IPS-18c (cell line): ENCODE measurements at regions not wholly inside any gene's neighbourhood (a gene's known extent, or its start where the extent isn't known, plus 50 kb on each side); places are given as distances from the start of the nearest gene placed in this dataset.
"Not testable (repeated sequence)": the region's sequence is repeated elsewhere in the genome, so short reads cannot be mapped to it uniquely, and the experiment has no call there.

Experiments used
- H3K4me3 ChIP-seq: 2 replicates; pipeline ENCODE4 v1.7.0; 2013; ENCODE audit warnings: low read depth, mild to moderate bottlenecking, low read length, moderate library complexity; ENCODE audit not compliant: insufficient read depth
- H3K9me3 ChIP-seq: one replicate; pipeline ENCODE4 v1.6.1; 2013; ENCODE audit warnings: mild to moderate bottlenecking, low read length, moderate library complexity; ENCODE audit not compliant: control insufficient read depth, insufficient read depth

DNA sequence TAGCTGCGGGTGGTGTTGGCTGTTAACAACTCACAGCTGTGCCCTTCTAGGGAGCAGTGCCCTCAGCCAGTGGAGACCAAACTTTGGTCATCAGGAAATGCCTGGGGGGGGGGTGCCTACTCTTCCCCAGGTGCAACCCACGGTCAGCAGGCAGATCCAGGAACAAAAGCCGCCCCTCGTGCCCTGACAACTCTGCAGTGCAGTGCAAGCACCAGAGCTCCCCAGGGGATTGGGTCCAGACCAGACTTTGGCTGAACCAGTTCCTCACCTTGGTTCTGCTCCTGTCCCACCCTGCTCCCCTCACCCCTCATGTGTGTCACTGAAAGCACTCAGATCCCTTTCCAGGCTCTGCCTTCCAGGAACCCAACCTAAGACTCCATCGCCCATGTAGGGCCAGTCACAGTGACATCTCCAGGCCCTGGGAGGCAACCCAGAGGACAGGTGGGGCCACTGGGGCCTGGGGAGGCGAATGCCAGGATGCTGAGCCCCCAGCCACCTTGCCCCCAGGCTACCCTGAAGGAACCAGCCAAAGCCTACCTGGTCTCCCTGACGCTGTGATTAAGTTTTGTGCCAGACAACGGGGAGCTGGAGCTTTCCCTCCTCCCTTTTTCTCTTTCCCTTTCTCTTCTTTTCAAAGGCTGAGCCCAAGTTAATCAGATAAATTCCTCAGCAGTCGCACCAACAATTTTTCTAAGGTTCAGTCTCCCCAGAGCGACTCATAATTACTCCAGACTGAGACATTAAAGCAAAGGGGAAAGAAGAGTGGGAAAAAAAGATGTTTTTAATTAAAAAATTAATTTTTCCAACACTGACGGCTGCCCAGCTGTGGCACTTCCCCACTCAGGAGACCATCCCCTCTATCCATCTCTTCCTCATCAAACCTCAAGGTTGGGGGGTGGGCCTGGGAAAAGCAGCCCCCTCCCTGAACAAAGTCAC is 207.5 kb upstream of the LINGO1 start:
- Histone ChIP-seq H3K9me3 (peaks cover under 1% of the 10 kb centered on the region), H3K4me3 (no peak overlapping the region)

DNA sequence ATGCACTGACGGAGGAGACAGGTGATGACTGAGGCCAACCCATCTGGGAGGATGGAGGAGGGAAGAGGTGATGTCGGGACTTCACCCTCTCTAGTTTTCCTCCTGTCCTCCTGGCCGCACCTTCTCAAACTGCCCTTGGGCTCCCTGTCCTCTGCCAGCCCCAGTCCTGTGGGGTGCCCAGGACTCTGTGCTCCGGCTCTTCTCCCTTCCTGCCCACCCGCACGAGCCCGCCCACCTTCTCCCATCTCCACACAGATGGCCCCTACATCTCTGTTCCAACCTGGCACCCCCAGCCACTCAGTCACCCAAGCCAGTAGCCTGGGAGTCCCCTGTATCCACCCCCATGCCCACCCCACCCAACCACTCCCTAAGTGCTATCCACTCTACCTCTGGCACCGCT is 206.7 kb upstream of the LINGO1 start:
- no peaks in the 10 kb centered on the region for H3K9me3 ChIP-seq
- no peak overlapping the region for H3K4me3 ChIP-seq

DNA sequence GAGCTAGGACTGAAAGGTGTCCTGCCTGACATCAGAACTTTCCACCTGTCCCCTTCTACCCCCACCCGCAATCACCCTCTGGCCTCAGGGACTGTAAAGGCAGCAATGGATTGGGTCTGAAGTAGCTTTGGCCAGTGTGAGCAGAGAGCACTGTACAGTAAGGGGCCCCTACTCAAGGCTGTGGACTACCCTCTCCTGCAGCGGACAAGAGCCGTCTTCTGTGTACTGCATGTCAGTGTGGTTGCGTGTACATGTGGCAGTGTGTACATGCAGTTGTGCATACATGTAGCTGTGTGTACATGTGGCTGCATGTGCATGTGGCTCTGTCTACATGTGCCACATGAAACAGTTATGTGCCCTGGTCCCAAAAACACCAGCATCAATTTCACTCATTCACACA is 205.9 kb upstream of the LINGO1 start:
- H3K4me3 ChIP-seq: no peak overlapping the region
- no peaks in the 10 kb centered on the region for H3K9me3 ChIP-seq

DNA sequence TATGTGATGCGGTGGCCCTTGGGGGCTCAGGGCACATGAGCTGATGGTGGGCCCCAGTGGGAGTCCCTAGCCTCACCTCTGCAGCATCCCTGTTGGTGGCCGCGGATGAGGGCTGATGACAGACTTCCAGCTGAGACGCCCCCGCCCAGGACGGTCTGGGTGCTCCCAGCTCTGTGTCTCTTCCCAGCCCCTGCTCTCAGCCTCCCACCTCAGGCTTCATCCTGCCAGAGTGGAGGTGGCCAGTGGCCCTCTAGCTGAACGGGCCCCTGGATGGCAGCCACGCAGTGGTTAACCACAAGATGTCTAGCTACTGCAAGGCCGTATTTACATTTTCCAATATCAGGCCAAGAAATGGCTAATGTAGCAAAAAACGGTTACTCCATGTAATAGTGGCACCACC is 205.3 kb upstream of the LINGO1 start:
- no peaks in the 10 kb centered on the region for H3K9me3 ChIP-seq
- H3K4me3 ChIP-seq: no peak overlapping the region

DNA sequence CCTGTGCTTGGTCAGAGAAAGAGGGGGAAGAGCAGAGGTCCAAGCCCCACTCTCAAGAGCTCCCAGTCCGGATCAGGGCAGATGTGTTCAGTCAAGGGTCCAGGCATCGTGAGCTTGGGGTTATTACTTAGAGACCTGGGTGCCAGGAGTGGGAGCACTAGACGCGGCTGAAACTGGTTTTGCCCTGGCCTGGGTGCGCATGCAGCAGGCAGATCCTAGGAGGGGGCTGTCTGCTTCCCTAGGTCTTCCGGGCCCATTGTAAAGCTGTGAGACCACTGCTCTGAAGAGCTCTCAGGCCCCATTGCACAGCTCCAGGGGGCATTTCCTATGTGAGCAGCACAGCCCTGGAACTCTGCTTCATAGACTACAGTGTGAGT is 204.9 kb upstream of the LINGO1 start:
- Histone ChIP-seq H3K9me3 (no peaks in the 10 kb centered on the region), H3K4me3 (no peak overlapping the region)

DNA sequence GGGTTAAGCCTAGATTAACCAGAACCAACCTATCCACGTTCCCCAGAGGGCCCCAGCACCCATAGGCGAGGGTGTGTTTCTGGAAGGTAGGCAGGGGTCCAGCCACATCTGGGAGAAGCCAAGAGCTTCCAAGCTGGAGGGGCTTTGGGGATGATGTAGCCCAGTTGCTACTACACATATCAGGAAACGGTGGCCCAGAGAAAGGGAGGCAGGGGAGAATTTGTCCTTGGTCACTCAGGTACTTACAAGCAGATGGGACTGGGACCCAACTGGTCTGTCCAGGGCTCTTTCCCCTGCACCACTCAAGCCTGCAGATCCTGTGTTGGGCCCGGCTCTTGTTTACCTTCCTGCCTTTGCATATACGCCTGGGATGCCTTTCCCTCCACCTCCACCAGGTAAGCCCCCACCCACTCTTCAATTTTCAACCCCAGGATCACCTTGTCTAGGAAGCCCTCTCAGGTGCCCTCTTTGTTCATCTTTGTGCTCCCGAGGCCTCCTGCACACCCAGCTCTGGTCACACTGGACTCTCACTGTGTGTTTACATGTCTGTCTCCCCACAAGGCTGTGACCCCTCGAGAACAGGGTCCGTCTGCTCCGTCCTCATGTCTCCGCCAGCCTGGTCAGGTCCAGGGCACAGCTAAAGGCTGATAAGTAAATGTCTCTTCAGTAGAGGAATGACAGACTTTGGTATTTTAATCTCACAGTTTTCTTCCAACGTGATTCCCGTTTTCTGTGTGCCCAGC is 204.4 kb upstream of the LINGO1 start:
- no peaks in the 10 kb centered on the region for H3K9me3 ChIP-seq
- no peak overlapping the region for H3K4me3 ChIP-seq

DNA sequence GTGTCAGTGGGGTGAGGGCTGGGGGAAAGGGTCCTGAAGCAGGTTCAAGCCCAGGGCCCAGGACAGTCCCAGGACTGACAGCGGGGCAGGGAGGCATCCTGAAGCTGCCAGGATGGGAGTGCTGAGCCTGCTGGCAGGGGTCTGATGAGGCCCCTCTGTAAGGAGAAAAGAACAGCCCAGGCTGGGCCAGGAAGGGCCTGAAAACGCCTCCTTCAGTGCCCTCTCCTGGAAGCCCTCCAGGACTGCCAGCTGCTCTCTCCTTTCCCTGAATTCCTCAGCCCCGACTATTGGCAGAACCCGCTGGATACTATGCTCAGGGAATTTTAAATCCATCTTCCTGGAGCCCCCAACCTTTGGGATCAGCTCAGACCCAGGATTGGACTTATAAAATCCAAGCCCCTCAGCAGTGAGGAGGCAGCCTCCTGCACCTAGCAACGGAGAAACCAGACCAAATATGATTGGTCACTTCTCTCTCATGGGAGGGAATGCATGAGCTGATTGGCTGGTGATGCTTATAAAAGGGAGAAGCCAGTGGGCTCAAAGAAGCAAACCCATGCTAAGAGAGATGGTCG is 203.5 kb upstream of the LINGO1 start:
- Histone ChIP-seq H3K9me3 (no peaks in the 10 kb centered on the region), H3K4me3 (no peak overlapping the region)

DNA sequence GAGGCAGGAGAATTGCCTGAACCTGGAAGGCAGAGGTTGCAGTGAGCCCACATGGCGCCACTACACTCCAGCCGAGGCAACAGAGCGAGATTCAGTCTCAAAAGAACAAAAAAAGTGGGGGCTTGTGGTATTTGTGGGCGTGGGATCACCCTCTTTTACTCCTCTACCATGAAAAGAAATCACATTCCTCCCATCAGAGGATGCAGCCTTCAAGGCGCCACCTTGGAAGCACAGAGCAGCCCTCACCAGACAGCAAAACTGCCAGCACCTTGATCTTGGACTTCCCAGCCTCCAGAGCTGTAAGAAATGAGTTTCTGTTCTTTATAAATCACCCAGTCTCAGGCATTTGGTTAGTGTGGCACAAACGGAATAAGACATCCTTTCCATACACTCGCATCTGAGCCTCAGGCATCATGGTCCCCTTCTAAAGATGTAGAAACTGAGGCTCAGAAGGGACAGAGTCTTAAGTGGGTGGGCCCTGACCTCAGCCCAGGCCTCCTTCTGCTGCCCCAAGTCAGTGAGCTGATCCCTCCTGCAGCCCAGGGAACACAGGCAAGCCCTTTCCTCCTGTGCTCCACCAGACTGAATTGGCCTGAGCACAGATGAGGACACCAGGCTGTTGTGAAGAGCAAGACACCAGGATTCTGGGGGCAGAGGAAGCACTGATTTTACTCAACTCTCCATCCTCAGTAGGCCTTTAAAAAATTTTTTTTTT is 201.7 kb upstream of the LINGO1 start:
- H3K4me3 ChIP-seq: no peak overlapping the region
- no peaks in the 10 kb centered on the region for H3K9me3 ChIP-seq

DNA sequence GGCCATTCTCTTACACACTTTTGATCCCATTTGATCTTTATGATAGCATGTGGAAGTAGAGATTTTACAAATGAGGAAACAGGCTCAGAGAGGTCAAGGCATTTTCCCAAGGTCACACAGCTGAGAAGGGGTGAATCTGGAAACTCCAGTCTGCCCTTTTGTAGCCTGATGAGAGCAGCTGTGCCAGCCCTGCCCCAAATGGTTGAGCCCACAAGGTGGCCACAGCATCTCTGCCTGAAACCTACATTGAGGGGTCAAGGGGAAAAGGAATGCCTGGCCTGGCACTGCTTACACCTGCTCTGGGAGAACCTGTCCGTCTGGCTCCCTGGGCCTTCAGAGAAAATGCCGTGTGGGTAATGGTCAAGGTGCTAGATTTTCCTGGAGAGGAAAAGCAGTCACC is 200.2 kb upstream of the LINGO1 start:
- no peak overlapping the region for H3K4me3 ChIP-seq
- H3K9me3 ChIP-seq: no peaks in the 10 kb centered on the region

DNA sequence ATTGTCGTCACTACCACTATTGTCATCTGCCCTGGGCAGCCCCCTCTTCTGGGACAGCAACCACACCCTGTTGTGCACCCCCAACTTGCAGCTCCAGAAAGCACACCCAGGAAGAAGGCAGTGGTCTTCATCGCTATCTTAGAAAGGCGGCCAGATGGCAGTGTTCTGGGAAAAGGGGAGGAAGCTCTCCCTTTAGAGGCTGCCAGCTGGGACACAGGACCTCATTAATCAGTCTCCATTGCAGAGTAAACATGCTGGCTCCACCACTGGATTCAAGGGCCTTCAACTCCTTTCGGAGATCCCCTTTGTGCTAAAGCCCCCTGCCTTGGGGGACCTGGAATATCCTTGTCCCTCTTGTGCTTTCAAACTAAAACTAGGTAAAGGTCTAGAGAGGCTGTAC is 199.3 kb upstream of the LINGO1 start:
- no peaks in the 10 kb centered on the region for H3K9me3 ChIP-seq
- H3K4me3 ChIP-seq: no peak overlapping the region

DNA sequence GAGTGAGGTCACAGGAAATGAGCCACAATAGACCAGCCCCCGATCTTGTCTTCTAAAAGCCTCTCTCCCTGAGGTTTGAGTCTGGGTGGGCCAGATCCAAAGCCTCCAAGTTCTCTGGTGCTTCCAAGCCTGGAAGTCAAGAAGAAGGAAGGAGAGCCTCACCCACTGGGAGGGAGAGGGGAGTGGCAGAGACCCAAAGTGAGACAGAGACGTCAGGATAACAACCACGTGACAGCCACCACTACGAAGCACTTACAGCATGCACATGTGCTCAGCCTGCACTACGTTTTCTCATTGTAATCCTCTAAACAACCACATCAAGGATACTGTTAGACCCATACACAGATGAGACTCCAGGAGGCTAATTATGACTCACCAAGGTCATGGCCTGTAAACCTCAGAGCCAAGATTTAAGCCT is 197.3 kb upstream of the LINGO1 start:
- H3K4me3 ChIP-seq: no peak overlapping the region
- H3K9me3 ChIP-seq: no peaks in the 10 kb centered on the region

DNA sequence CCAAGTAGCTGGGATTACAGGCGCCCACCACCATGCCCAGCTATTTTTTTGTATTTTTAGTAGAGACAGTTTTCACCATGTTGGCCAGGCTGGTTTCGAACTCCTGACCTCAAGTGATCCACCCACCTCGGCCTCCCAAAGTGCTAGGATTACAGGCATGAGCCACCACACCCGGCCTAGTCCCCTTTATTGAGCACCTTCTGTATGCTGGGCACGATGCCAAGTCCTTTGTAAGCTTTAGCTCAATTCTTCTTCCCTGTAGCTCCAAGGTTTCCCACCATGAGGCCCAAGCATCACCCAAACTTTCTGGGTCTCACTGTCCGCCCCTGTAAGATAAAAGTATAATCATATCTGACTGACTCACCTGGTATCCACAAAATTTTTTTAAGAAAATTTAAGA is 196.6 kb upstream of the LINGO1 start:
- not testable (repeated sequence) for H3K9me3 ChIP-seq, H3K4me3 ChIP-seq

DNA sequence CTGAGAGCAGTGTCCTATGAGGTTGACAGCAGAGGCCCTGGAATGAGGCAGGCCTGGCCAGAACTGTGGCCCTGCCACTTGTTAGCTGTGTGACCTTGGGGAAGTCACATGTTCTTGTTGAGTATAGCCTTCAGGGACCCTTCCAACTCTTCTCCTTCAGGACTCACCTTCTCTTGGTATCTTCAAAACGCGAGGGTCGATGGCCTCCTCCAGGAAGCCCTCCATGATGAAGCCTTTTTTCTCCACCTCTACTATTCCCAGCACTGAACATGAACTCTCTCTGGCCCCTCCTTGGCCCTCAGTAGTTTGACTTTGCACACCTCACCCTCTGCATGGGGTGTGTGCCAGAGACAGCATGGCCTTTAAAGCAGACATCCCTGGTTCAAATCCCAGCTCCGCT is 195.1 kb upstream of the LINGO1 start:
- Histone ChIP-seq H3K4me3 (no peak overlapping the region), H3K9me3 (no peaks in the 10 kb centered on the region)

DNA sequence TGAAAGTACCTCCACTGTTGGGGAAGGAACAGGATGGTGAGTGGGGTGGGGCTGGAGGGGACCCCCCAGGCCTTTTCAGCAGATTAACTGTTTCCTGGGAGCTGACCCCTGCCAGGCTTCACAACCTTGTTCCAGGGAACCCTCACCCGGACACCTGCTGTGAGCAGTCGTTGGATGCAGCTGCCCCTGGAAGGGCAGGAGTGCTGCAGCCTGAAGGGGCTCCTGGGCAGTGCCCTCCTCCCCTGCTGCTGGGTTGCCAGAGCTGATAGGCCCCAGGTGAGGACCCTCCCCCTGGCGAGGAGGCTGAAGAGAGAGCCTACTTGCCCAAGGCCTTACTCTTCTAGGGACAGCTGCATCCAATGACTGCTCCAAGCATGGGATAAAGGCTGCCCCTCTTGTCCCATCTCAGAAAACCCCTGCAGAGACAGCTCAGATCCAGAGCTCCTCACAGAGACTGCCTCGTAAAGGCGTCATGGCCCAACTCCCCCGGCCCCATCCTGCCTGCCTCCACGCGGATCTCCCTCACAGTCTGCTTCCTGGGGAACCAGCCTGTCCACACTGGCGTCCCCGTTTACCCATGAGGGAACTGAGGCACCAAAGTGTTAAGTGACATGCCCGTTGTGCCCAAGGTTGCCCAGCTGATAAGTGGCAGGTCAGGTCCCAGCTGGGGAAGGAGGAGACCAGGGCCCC is 193.4 kb upstream of the LINGO1 start:
- no peaks in the 10 kb centered on the region for H3K9me3 ChIP-seq
- no peak overlapping the region for H3K4me3 ChIP-seq

DNA sequence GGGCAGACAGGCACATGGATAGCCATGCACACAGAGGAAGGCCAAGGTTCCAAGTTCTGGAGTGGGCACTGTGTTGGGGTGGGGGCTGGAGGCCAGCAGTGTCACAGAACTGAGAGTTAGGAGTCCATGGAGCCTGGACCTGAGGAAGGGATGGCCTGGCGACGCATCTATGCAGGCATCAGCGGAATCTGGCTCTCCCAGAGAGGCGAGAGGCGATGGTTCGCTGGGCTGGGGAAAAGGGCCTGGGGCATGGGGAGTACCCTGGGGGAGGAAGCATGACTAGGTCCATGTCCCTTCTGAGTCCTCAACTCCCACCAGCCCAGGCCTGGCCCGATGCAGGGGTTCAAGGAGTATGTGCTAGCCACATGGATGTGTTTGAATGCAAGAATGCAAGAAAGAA is 192.8 kb upstream of the LINGO1 start:
- Histone ChIP-seq H3K9me3 (no peaks in the 10 kb centered on the region), H3K4me3 (no peak overlapping the region)

DNA sequence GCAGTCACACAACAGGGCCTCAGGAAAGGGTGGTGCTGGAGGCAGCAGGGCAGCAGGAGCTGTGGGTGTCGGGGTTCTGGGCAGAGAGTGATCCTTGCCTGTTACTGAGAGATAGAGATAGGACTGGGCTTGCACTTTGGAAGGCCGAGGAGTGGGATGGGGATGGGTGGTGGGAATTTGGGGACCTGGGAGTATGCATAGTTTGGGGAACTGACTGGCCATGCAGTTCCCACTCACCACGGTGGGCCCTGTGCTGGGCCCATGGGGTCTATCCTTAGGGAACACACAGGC is 192.5 kb upstream of the LINGO1 start:
- Histone ChIP-seq H3K9me3 (no peaks in the 10 kb centered on the region), H3K4me3 (no peak overlapping the region)
